DOHH2 (cell line): ENCODE measurements at regions not wholly inside any gene's neighbourhood (a gene's known extent, or its start where the extent isn't known, plus 50 kb on each side); places are given as distances from the start of the nearest gene placed in this dataset.

Experiments used
- H3F3A ChIP-seq: fragments of 200-600 bp; sonication (generic), shearing (Covaris generic); 2 replicates; pipeline ENCODE4 v1.6.0; 2016; ENCODE audit warnings: antibody characterized with exemption, mild to moderate bottlenecking; ENCODE audit not compliant: control insufficient read depth, insufficient read depth
- H3K27ac ChIP-seq: fragments of 200-600 bp; sonication (generic); 2 replicates; pipeline ENCODE4 v1.5.1; 2014; ENCODE audit warnings: low read depth, mild to moderate bottlenecking, low read length, moderate library complexity
- H3K27me3 ChIP-seq: fragments of 200-600 bp; sonication (generic); 2 replicates; pipeline ENCODE4 v1.6.1; 2014; ENCODE audit warnings: mild to moderate bottlenecking, low read length, mixed read lengths; ENCODE audit not compliant: control insufficient read depth
- H3K36me3 ChIP-seq: fragments of 200-600 bp; sonication (generic); 2 replicates; pipeline ENCODE4 v1.6.1; 2014; ENCODE audit warnings: mild to moderate bottlenecking, low read length, moderate library complexity, mixed read lengths; ENCODE audit not compliant: control insufficient read depth
- H3K4me1 ChIP-seq: fragments of 200-600 bp; sonication (generic); 2 replicates; pipeline ENCODE4 v1.6.1; 2014; ENCODE audit warnings: mild to moderate bottlenecking, low read length, mixed read lengths; ENCODE audit not compliant: control insufficient read depth
- H3K4me2 ChIP-seq: fragments of 200-600 bp; sonication (generic); 2 replicates; pipeline ENCODE4 v1.6.0; 2014; ENCODE audit warnings: mild to moderate bottlenecking, low read length, moderate library complexity
- H3K4me3 ChIP-seq: fragments of 200-600 bp; sonication (generic); 2 replicates; pipeline ENCODE4 v1.5.1; 2014; ENCODE audit warnings: mild to moderate bottlenecking, low read length, mixed read lengths
- H3K79me2 ChIP-seq: fragments of 200-600 bp; sonication (generic); 2 replicates; pipeline ENCODE4 v1.6.1; 2014; ENCODE audit warnings: mild to moderate bottlenecking, low read length, mixed read lengths; ENCODE audit not compliant: control insufficient read depth
- H3K9me2 ChIP-seq: fragments of 200-600 bp; sonication (generic); replicated peaks from 2 replicates; pipeline ENCODE4 v1.6.1; 2014; ENCODE audit warnings: mild to moderate bottlenecking, low read length, mixed read lengths; ENCODE audit not compliant: control insufficient read depth
- H3K9me3 ChIP-seq: fragments of 200-600 bp; sonication (generic); 2 replicates; pipeline ENCODE4 v1.6.1; 2014; ENCODE audit warnings: antibody characterized with exemption, low read length, mixed read lengths; ENCODE audit not compliant: control insufficient read depth, insufficient read depth
- H4K20me1 ChIP-seq: fragments of 200-600 bp; sonication (generic); 2 replicates; pipeline ENCODE4 v1.6.0; 2014; ENCODE audit warnings: low read depth, mild to moderate bottlenecking, antibody characterized with exemption, low read length, moderate library complexity; ENCODE audit not compliant: control insufficient read depth, insufficient read depth
- EZH2phosphoT487 ChIP-seq: fragments of 200-600 bp; sonication (generic); IDR thresholded peaks from 2 replicates; pipeline ENCODE4 v1.6.1; 2017; ENCODE audit warnings: borderline replicate concordance, mild to moderate bottlenecking, antibody characterized with exemption, low read length, moderate library complexity, mixed read lengths
- TF ChIP-seq, protein P1 (sequence below): fragments of 200-600 bp; sonication (generic); IDR thresholded peaks from one replicate; pipeline ENCODE4 v1.5.1; 2014; ENCODE audit warnings: antibody characterized with exemption, mild to moderate bottlenecking, low read depth, low read length; ENCODE audit not compliant: poor library complexity, severe bottlenecking

DNA sequence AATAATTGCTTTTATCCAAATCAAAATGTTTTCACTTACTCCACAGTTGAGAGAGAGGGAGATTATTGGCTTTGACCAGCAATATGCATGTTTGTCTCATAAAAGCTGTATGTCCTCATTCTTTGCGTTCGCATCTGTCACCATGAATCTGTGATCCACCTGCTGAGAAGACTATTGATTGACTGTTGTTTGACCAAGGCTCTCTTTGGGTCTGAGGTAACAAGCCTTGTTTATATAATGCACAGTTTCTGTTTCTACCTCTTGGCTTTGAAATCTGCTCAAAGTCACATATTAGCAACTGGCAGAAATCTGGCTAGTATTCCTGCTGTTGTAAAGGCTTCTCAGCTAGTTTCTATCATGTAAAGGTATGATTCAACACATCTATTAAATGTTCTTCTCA is 157.0 kb downstream of the LYPLAL1 start:
- no peak overlapping the region for H3K27ac ChIP-seq
- H3K36me3 ChIP-seq = no peaks in the 10 kb centered on the region
- no peaks in the 10 kb centered on the region for H3K9me2 ChIP-seq
- no peaks in the 10 kb centered on the region for H3K79me2 ChIP-seq
- TF ChIP-seq, protein P1, sequence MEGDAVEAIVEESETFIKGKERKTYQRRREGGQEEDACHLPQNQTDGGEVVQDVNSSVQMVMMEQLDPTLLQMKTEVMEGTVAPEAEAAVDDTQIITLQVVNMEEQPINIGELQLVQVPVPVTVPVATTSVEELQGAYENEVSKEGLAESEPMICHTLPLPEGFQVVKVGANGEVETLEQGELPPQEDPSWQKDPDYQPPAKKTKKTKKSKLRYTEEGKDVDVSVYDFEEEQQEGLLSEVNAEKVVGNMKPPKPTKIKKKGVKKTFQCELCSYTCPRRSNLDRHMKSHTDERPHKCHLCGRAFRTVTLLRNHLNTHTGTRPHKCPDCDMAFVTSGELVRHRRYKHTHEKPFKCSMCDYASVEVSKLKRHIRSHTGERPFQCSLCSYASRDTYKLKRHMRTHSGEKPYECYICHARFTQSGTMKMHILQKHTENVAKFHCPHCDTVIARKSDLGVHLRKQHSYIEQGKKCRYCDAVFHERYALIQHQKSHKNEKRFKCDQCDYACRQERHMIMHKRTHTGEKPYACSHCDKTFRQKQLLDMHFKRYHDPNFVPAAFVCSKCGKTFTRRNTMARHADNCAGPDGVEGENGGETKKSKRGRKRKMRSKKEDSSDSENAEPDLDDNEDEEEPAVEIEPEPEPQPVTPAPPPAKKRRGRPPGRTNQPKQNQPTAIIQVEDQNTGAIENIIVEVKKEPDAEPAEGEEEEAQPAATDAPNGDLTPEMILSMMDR = no peak
- TF ChIP-seq EZH2phosphoT487 = no peak
- H3K4me1 ChIP-seq = no peaks in the 10 kb centered on the region
- no peaks in the 10 kb centered on the region for H4K20me1 ChIP-seq
- no peaks in the 10 kb centered on the region for H3K9me3 ChIP-seq
- no peak overlapping the region for H3K4me3 ChIP-seq
- no peaks in the 10 kb centered on the region for H3F3A ChIP-seq
- no peak overlapping the region for H3K4me2 ChIP-seq
- H3K27me3 ChIP-seq = no peaks in the 10 kb centered on the region

DNA sequence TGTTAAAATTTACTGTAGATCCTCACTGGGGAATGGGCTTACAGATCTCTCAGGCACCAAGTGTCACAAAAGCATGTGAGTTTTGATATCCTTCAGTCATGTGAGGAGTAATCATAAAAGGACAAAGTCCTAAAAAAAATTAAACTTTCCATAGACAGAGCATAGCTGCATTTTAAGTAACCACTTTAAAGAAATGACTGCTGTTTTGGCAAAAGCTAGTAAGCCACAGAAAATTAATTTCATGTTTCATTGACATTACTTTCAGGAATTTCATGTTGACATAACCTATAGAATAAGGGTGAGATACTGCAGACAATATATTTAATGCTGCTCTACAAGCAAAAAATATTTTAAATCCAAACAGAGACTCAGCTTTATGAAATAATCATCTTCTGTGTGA is 156.3 kb downstream of the LYPLAL1 start:
- no peaks in the 10 kb centered on the region for H3K4me1 ChIP-seq
- TF ChIP-seq, protein P1 = no peak
- TF ChIP-seq EZH2phosphoT487 = no peak
- no peak overlapping the region for H3K4me2 ChIP-seq
- H3K9me2 ChIP-seq = no peaks in the 10 kb centered on the region
- H4K20me1 ChIP-seq = no peaks in the 10 kb centered on the region
- no peak overlapping the region for H3K27ac ChIP-seq
- H3F3A ChIP-seq = no peaks in the 10 kb centered on the region
- H3K36me3 ChIP-seq = no peaks in the 10 kb centered on the region
- no peak overlapping the region for H3K4me3 ChIP-seq
- H3K27me3 ChIP-seq = no peaks in the 10 kb centered on the region
- H3K79me2 ChIP-seq = no peaks in the 10 kb centered on the region
- no peaks in the 10 kb centered on the region for H3K9me3 ChIP-seq

DNA sequence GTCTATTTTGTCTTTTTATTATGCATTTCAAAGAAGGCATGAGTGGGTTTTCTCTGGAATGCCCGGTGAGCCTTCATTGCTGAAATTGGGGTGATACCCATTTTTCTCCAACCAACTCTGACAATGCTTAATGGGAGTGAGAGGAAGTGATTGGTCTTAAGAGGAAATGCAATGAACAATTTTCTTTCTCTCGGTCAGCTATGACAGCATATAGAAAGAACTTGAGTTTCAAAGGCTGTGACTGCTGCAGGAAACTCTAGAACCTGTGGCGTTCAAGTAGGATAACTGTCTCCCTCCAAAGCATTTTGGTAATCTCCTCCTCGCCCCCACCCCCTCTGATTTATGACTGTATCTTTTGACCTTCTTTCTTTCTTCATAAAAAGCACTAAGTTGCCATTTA is 155.9 kb downstream of the LYPLAL1 start:
- Histone ChIP-seq H3K9me2 (no peaks in the 10 kb centered on the region), H3K36me3 (no peaks in the 10 kb centered on the region), H3K4me2 (no peak overlapping the region), H3K4me3 (no peak overlapping the region), H3K27ac (no peak overlapping the region), H3K4me1 (no peaks in the 10 kb centered on the region), H4K20me1 (no peaks in the 10 kb centered on the region), H3F3A (no peaks in the 10 kb centered on the region), H3K79me2 (no peaks in the 10 kb centered on the region), H3K9me3 (no peaks in the 10 kb centered on the region), H3K27me3 (no peaks in the 10 kb centered on the region)
- TF ChIP-seq EZH2phosphoT487 = no peak
- TF ChIP-seq, protein P1 = no peak

DNA sequence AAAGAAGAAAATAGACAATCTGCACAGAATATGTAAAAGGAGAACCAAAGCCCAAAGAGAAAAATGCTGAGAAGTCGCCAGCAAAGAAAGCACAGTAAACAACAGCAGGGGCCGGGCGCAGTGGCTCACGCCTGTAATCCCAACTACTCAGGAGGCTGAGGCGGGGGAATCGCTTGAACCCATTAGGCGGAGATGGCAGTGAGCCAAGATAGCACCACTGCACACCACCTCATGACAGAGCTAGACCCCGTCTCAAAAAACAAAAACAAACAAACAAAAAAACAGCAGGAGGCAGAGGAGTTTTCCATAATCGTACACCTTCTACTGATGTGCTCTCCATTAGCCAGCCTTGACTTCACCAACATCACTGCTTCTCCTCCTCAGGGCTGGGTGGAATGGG is 153.2 kb downstream of the LYPLAL1 start:
- Histone ChIP-seq H3K4me1 (no peaks in the 10 kb centered on the region), H3K27ac (no peak overlapping the region), H3K4me2 (no peak overlapping the region), H3F3A (no peaks in the 10 kb centered on the region), H3K27me3 (no peaks in the 10 kb centered on the region), H3K79me2 (no peaks in the 10 kb centered on the region), H3K9me3 (no peaks in the 10 kb centered on the region), H3K9me2 (no peaks in the 10 kb centered on the region), H4K20me1 (no peaks in the 10 kb centered on the region), H3K4me3 (no peak overlapping the region), H3K36me3 (no peaks in the 10 kb centered on the region)
- TF ChIP-seq, protein P1 = no peak
- no peak for TF ChIP-seq EZH2phosphoT487
